B cell (primary cell): ENCODE measurements at regions not wholly inside any gene's neighbourhood (a gene's known extent, or its start where the extent isn't known, plus 50 kb on each side); places are given as distances from the start of the nearest gene placed in this dataset.

Source experiments
- ATAC-seq: fragments of 200-7000 bp; cut with Tn5 transposase; one replicate; pipeline ENCODE4 v1.10.0; 2021; ENCODE audit warnings: low read depth, mild to moderate bottlenecking, moderate number of reproducible peaks, moderate library complexity
- CTCF ChIA-PET: fragments of 350-600 bp; sonication (Branson Sonifier 250); formaldehyde crosslinking; loops from one replicate; lab custom pipeline; 2021; ENCODE audit warnings: antibody characterized with exemption, inconsistent platforms; lab: Charles Lee
- POLR2A ChIA-PET: fragments of 350-600 bp; sonication (Branson Sonifier 250); formaldehyde crosslinking; loops from one replicate; lab custom pipeline; 2021; ENCODE audit warnings: antibody characterized with exemption; lab: Charles Lee
- DNase-seq: peaks from one replicate; pipeline ENCODE4 v3.0.0; 2013
- H2AFZ ChIP-seq: 2 replicates; pipeline ENCODE4 v1.6.1; 2012; ENCODE audit warnings: mild to moderate bottlenecking, low read depth, low read length; ENCODE audit not compliant: insufficient read depth, poor library complexity, severe bottlenecking
- H3K27ac ChIP-seq, 2 donors: 1 replicate in 1 of 2; 2 replicates in 1 of 2; pipeline ENCODE4 v1.5.1; 2012 to 2013; ENCODE audit warnings: low read length in 2 of 2, mild to moderate bottlenecking in 2 of 2, moderate library complexity in 1 of 2
- H3K27me3 ChIP-seq, 4 experiments: fragments of 200-600 bp in 1 of 4; sonication (generic) in 1 of 4; replicated peaks in 1 of 4; 1 replicate in 2 of 4; 2 replicates in 2 of 4; pipeline versions ENCODE4 v1.6.1 to v1.7.0; 2013 to 2016; ENCODE audit warnings: low read length in 3 of 4, mild to moderate bottlenecking in 2 of 4, mixed read lengths in 1 of 4, moderate library complexity in 1 of 4; ENCODE audit not compliant: insufficient read depth in 4 of 4, control insufficient read depth in 3 of 4; ENCODE audit errors: control extremely low read depth in 1 of 4
- H3K36me3 ChIP-seq, 2 experiments: replicated peaks in 1 of 2; 1 replicate in 1 of 2; 2 replicates in 1 of 2; pipeline versions ENCODE4 v1.6.1 to v1.7.1; 2013; ENCODE audit warnings: low read length in 1 of 2; ENCODE audit not compliant: insufficient read depth in 2 of 2, control insufficient read depth in 1 of 2; ENCODE audit errors: control extremely low read depth in 1 of 2, extremely low read depth in 1 of 2
- H3K4me1 ChIP-seq, 2 donors: fragments of 200-600 bp in 1 of 2; sonication (generic) in 1 of 2; 1 replicate in 1 of 2; 2 replicates in 1 of 2; pipeline versions ENCODE4 v1.5.1 to v1.6.1; 2013 to 2017; ENCODE audit warnings: low read length in 2 of 2; ENCODE audit not compliant: control insufficient read depth in 2 of 2, insufficient read depth in 2 of 2
- H3K4me2 ChIP-seq: replicated peaks from 2 replicates; pipeline ENCODE3; 2012; ENCODE audit warnings: mild to moderate bottlenecking, low read depth, low read length; ENCODE audit not compliant: poor library complexity, severe bottlenecking
- H3K4me3 ChIP-seq, 5 experiments: fragments of 200-600 bp in 1 of 5; sonication (generic) in 1 of 5; 1 replicate in 3 of 5; 2 replicates in 2 of 5; pipeline versions ENCODE4 v1.5.1 to v1.7.0; 2011 to 2016; ENCODE audit warnings: low read length in 4 of 5, mild to moderate bottlenecking in 4 of 5, low read depth in 2 of 5, control low read depth in 1 of 5, moderate library complexity in 1 of 5; ENCODE audit not compliant: insufficient read depth in 1 of 5; ENCODE audit errors: control extremely low read depth in 1 of 5, extremely low read depth in 1 of 5
- H3K79me2 ChIP-seq: fragments of 200-600 bp; sonication (generic); one replicate; pipeline ENCODE4 v1.6.0; 2016; ENCODE audit warnings: low read length; ENCODE audit not compliant: control insufficient read depth, insufficient read depth
- H3K9ac ChIP-seq: fragments of 200-600 bp; sonication (generic); 2 replicates; pipeline ENCODE4 v1.6.1; 2017; ENCODE audit warnings: mild to moderate bottlenecking, low read length, moderate library complexity
- H3K9me3 ChIP-seq, 3 donors: one replicate each; pipeline versions ENCODE4 v1.6.1 to v1.7.1; 2013; ENCODE audit warnings: low read length in 2 of 3; ENCODE audit not compliant: control insufficient read depth in 2 of 3, insufficient read depth in 1 of 3; ENCODE audit errors: control extremely low read depth in 1 of 3
- H4K20me1 ChIP-seq: 2 replicates; pipeline ENCODE4 v1.6.0; 2012; ENCODE audit warnings: mild to moderate bottlenecking, low read length; ENCODE audit not compliant: insufficient read depth, control insufficient read depth, poor library complexity, severe bottlenecking
- H3K27ac Mint-ChIP-seq: one replicate; pipeline ENCODE4 v1.8.0; 2021; ENCODE audit warnings: mixed read lengths
- H3K27me3 Mint-ChIP-seq: one replicate; pipeline ENCODE4 v1.8.0; 2021; ENCODE audit warnings: mixed read lengths
- H3K4me1 Mint-ChIP-seq: one replicate; pipeline ENCODE4 v1.8.0; 2021; ENCODE audit warnings: mixed read lengths
- H3K4me3 Mint-ChIP-seq: one replicate; pipeline ENCODE4 v1.8.0; 2021; ENCODE audit warnings: mixed read lengths
- H3K9me3 Mint-ChIP-seq: one replicate; pipeline ENCODE4 v1.8.0; 2022; ENCODE audit warnings: mixed read lengths; ENCODE audit not compliant: insufficient read depth
- CTCF ChIP-seq: fragments of 200-600 bp; IDR thresholded peaks from one replicate; pipeline ENCODE4 v1.8.0; 2022; ENCODE audit warnings: antibody characterized with exemption, mild to moderate bottlenecking
- EZH2 ChIP-seq: IDR thresholded peaks from 2 replicates; pipeline ENCODE4 v1.6.1; 2012; ENCODE audit warnings: borderline replicate concordance, low read depth, mild to moderate bottlenecking, moderate library complexity, low read length; ENCODE audit not compliant: insufficient read depth, poor library complexity, severe bottlenecking
- WGBS: methylation state at CpG from one replicate; pipeline ENCODE4 v1.1.5; 2013; ENCODE audit warnings: missing lambda C conversion rate; ENCODE audit not compliant: insufficient coverage; 5-methylcytosine and 5-hydroxymethylcytosine counted together
- intact Hi-C: fragments of 100-400 bp; cut with micrococcal nuclease; formaldehyde crosslinking; loops from one replicate; pipeline ENCODE4 v1.10.0; 2022

- 100% methylated on average over 2 of the region's 3 CpGs for WGBS
- Histone ChIP-seq H3K27ac (no peak overlapping the region), H4K20me1 (peaks cover 88% of the 10 kb centered on the region), H3K27me3 (no peaks in the 10 kb centered on the region), H3K4me1 (peaks cover 43 to 45% of the 10 kb centered on the region in 2 donors), H3K36me3 (peaks cover 0 to 20% of the 10 kb centered on the region in 2 experiments), H3K9me3 (no peaks in the 10 kb centered on the region), H3K9ac (no peak overlapping the region), H2AFZ (no peak overlapping the region), H3K4me3 (no peak overlapping the region), H3K79me2 (peaks cover 98% of the 10 kb centered on the region), H3K4me2 (no peak overlapping the region)
- intact Hi-C loops, result no loop called here
- ATAC-seq, result no peak
- peaks cover 62% of the 10 kb centered on the region for H3K4me1 Mint-ChIP-seq
- no peak overlapping the region for H3K4me3 Mint-ChIP-seq
- no peaks in the 10 kb centered on the region for H3K9me3 Mint-ChIP-seq
- TF ChIP-seq EZH2 (no peak), CTCF (no peak)
- CTCF ChIA-PET, result interaction anchor here (1.9 kb wide), 1 partner anchor 10 kb away, joined by 8 read pairs; no protein-coding TSS in a partner anchor
- no peaks in the 10 kb centered on the region for H3K27me3 Mint-ChIP-seq
- no peak overlapping the region for H3K27ac Mint-ChIP-seq
- POLR2A ChIA-PET, result interaction anchor here (1.2 kb wide), 1 partner anchor 10 kb away, joined by 3 read pairs; no protein-coding TSS in a partner anchor
- DNase-seq, result no peak
Measured at GRCh38 chr2:74042606-74043005, 57.9 kb downstream of the TET3 start.

- Histone ChIP-seq H3K27ac (no peak overlapping the region), H3K36me3 (peaks cover 0 to 31% of the 10 kb centered on the region in 2 experiments), H2AFZ (no peak overlapping the region), H3K4me2 (no peak overlapping the region), H4K20me1 (peaks cover 88% of the 10 kb centered on the region), H3K4me1 (peaks cover 33 to 35% of the 10 kb centered on the region in 2 donors), H3K4me3 (no peak overlapping the region), H3K79me2 (peaks cover 98% of the 10 kb centered on the region), H3K27me3 (no peaks in the 10 kb centered on the region), H3K9me3 (no peaks in the 10 kb centered on the region), H3K9ac (no peak overlapping the region)
- peaks cover 53% of the 10 kb centered on the region for H3K4me1 Mint-ChIP-seq
- intact Hi-C loops, result no loop called here
- ChIA-PET POLR2A (no interaction called here), CTCF (no interaction called here)
- DNase-seq, result no peak
- no peaks in the 10 kb centered on the region for H3K27me3 Mint-ChIP-seq
- no peak for TF ChIP-seq CTCF
- no peaks in the 10 kb centered on the region for H3K9me3 Mint-ChIP-seq
- no peak overlapping the region for H3K4me3 Mint-ChIP-seq
- H3K27ac Mint-ChIP-seq, result no peak overlapping the region
- no peak for ATAC-seq
- WGBS, result 98% methylated on average over 5 of the region's 6 CpGs
Measured at GRCh38 chr2:74043345-74044329, 58.9 kb downstream of the TET3 start.
